T-helper 2 cell treated with Interferon-gamma antibody and Interleukin-4, amounts not matched to agents 100 ng/mL and 5 ng/mL, for 36 hours (primary cell): ENCODE measurements at regions not wholly inside any gene's neighbourhood (a gene's known extent, or its start where the extent isn't known, plus 50 kb on each side); places are given as distances from the start of the nearest gene placed in this dataset.
"Not testable (repeated sequence)": the region's sequence is repeated elsewhere in the genome, so short reads cannot be mapped to it uniquely, and the experiment has no call there.

Source experiments
- intact Hi-C: fragments of 100-400 bp; cut with micrococcal nuclease; formaldehyde crosslinking; loops from one replicate; pipeline ENCODE4 v1.15.1; 2023

- intact Hi-C loops = not testable (repeated sequence)
Observed at GRCh38 chr6:71360556-71361335, 72.1 kb downstream of the OGFRL1 start.

DNA sequence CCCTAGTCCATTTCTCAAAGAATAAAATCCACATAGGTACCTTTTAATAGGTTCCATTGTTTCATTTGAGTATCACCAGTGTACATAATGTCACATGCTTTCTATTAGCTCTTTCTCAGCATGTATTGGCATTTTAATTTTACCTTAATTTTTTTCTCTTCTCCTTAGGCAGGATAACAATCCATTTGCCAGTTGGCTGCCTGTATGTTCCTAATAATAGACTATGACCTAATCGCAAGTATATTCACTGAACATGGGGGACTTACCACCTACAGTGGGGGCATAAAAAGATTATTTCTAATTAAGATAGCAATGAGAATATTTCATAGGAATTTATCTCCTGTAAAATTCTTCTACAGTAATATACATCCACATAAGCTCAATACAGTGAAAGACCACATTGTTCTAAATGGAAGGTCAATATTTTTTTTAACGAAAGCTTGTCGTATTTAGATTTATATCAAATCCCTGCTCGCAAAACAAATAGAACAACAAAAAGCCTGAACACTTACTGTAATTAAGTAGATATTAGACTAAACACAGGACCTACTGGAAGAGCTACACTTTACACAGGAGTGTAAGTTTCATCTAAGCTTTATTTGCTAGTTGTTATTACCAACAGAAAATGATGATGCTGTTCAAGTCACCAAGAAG, 76.4 kb downstream of the OGFRL1 start:
- intact Hi-C loops = no loop called here

- intact Hi-C loops = no loop called here
Observed at GRCh38 chr6:71367756-71368155, 79.1 kb downstream of the OGFRL1 start.

- intact Hi-C loops = no loop called here
Observed at GRCh38 chr6:71368284-71368683, 79.7 kb downstream of the OGFRL1 start.

DNA sequence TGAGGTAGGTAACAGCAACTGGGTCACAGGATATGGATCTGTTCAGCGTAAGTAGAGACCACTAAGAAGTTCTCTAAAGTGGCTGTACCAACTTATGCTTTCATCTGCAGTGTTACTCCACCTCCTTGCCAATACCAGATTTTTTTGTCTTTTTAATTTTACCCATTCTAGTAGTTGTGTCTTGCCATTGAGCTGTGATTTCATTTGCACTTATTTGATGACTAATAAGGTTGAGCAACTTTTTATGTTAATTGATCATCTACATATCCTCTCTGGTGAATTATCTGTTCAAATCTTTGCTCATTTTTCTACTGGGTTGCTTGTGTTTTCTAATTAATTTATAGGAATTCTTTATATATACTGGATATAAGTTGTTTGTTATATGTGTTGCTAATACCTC, 82.9 kb downstream of the OGFRL1 start:
- intact Hi-C loops = no loop called here

DNA sequence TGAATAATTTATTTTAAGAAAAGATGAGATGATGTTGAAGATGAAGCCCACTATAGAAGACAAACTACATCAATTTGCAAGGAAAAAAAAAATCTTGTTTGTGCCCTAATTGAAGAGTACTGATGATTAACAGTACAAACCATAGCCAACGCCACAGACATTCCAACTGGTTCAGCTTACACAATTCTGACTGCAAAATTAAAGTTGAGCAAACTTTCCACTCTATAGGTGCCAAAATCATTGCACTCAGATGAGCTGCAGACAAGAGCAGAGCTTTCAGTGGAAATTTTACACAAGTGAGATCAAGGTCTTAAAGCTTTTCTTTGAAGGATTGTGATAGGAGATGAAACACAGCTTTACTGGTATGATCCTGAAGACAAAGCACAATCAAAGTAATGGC, 85.3 kb downstream of the OGFRL1 start:
- intact Hi-C loops = no loop called here

DNA sequence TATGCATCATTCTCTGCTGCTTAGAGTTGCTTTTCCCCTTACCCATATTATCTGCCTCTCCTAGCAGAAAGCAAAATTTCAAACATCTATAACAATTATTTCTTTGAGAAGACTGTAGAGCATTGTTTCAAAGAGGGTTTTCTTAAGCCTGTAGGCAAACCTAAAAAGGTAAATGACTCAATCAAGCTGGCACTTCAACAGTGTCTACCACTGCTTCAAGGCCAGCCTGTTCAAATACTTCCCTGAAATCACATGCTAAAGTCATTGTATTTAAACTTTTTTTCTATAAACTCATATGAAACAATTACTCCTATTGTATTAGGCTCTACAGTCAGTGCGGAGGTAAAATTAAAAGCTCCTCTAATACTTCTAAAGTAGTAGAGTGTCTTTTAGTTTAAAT, 87.1 kb downstream of the OGFRL1 start:
- intact Hi-C loops = no loop called here

DNA sequence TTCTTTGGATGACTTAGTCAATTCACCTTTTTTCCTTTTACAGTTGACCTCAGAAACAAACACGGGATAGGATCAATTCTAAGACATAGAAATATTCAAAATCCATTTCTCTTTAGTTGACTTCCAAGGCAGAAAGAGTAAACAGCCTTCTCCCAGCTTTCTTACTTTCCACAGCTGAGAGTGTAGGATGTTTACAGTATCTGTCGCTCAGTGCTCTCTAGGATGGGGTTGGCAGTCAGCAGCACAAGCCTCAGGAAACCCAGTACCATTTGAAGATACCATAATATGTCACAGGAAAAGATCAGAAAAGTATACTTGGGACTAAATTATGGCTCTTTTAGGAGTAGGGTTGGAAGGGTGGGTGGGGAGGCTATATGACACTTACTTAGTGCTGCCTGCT, 88.2 kb downstream of the OGFRL1 start:
- intact Hi-C loops = no loop called here

DNA sequence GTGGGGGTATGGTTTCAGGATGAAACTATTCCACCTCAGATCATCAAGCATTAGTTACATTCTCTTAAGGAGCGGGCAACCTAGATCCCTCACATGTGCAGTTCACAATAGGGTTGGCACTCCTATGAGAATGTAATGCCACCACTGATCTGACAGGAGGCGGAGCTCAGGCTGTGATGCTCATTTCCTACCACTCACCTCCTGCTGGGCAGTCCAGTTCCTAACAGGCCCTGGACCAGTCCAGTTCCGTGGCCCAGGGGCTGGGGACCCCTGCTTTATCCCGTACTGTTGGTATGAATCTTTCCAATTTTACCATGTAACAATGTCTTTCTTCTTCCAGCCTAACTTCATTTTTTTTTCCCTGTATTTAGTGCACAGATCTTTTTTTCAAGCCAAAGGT, 94.9 kb downstream of the OGFRL1 start:
- intact Hi-C loops = no loop called here

DNA sequence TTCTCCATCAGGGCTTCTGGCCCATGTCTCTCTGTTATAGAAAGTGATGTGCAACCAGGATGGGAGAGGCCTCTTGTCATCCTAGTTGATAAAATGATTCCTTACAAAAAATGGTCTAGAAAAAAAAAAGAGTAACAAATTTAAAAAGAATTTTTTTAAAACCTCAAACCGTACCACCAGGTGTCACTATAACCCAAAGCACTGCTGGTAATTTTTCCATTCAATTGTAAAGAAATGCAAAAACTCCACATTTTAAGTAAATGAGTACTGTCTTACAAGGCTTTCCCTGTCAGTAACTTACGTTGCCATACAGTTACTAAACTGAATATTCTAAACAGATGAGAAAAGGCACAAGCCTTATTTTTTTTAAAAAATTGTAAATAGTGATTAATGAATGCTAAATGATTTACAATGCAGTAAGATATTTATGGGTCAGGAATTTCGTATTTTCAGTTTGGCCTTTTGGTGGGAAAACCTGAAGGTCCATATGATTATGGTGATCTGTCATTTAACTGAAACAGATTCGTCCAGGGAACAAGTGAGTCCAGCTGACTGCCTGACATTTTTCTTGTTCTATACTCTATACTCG, 95.4 kb downstream of the OGFRL1 start:
- intact Hi-C loops = loop anchor here (1.0 kb wide), 1 partner anchor 701 kb away; no protein-coding TSS in a partner anchor

DNA sequence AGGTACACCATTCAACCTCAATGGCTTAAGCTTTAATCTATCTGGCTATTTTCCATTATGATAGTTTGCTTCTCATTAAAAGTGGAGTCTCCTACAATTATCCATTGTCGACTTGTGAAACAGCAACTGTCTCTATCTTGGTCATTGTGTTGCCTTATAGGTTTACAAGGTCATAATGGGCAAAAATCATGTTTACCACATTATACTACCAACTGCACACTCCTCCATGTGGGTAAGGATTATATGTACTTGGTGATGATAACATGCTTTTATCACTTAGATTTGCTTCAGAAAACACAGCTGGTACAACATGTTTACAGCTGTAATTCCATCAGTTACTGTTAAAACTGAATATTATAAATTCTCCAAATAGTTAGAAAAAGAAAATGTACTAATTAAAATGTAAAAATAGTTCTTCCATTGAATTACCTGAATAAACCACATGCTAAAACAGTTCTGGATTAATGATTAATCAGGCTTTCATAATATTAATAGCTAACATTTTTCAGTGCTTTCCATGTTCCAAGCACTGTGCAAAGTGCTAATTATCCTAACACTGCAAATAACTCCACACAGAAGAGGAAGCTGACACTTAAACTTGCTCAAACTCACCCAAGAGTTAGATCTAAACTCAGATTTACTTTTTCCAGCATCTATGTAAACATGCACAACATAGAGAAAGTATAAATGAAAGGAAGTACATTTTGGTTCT, 96.7 kb downstream of the OGFRL1 start:
- intact Hi-C loops = no loop called here

GRCh38 chr6:71386215-71386614, 97.6 kb downstream of the OGFRL1 start:
- intact Hi-C loops = no loop called here

GRCh38 chr6:71387179-71387578, 98.6 kb downstream of the OGFRL1 start:
- intact Hi-C loops = no loop called here

DNA sequence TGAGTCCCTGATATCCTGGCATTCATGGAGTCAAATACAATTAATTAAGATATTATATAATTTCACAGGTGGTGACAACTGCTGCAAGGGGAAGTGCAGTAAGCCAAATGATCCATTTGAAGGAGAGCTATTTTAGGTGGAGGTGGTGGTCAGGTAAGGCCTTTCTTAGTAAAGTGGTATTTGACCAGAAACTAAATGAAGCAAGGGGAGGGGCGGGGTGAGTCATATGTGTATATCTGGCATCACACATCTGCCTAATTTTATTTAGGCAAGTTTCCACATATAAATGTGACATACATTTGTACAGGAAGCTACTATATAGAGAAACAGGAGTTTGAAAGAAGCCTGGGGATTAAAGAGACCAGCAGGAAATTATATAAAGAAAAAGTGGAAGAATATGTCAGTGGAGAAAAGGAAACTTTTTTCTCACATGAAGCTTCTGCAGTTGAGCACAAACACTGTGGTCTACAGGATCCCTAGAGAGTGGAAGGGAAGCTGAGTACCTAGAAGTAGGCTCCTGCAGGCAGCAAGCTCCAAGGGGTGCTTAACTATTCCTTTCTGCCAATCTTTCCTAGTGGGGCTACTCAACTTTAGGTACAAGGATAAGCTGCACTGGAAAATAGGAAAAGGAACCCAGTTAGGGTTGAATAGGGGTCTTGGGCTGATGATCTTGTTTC, 99.6 kb downstream of the OGFRL1 start:
- intact Hi-C loops = no loop called here

DNA sequence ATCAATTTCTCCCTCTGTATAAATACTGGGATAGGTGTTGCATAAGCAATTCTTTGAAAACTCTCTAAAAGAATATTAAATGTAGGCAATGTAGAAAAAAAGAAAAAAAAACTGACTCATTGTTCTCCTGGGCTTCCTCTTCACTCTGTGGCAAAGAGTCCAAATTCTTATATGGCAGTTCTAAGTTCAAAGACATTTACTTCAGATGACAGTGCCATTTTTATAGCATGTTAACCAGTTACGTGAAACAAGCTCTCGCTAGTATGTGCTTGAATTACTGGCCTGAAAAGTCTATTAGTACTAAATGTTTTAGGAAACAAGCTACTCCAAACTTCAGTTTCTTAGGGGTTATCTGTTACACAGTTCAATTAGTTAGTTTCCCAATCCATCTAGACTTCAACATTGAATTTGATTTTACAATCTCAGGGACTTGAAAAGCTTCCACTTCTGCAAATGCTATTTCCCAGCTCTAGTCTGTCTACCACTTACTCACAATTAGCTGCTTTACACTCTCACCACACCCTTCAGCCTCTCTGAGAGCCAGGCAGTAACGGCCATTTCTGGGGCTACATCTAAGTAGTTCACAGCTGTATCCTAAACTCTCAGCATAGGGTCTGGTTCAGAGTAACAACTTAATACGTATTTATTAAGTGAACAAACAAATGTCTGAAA, 100.4 kb downstream of the OGFRL1 start:
- intact Hi-C loops = no loop called here

DNA sequence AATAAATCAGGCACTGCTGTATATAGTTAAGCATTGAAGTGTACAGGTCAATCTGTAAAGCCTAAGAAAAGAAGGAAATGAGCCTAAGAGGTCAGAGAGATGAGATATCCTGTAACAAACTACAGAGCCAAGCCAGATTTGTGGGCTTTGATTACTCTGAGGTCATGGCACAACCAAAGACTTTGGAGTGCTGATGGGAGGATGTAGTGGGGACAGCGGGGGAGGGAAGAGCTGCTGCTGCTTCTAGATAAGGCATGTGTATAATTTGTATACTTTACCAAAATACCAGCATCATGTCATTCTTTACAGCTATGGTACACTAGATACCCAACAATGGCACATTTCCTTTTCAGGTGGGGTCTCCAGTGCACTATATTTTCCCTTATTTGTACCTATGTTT, 102.5 kb downstream of the OGFRL1 start:
- intact Hi-C loops = no loop called here

- intact Hi-C loops = no loop called here
Observed at GRCh38 chr6:71392276-71392675, 103.7 kb downstream of the OGFRL1 start.

DNA sequence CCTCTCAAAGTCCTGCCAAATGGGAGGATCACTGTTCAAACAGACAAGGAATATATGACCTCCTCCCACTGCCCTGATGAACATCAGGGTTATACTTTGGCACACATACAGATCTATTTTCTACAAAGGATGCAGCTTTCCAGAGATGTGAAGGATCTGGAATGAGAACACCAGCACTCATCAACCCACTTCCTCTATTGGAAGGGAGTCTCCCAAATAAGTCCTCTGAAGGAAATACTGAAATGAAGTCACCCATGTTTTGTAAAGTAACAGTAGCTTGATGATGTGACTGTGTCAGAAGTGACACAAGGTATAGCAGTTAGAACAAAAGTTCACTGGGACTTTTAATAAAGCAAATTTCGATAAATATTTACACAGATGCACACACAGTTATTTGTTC, 104.9 kb downstream of the OGFRL1 start:
- intact Hi-C loops = no loop called here

- intact Hi-C loops = no loop called here
Observed at GRCh38 chr6:71393981-71394432, 105.4 kb downstream of the OGFRL1 start.

- intact Hi-C loops = no loop called here
Observed at GRCh38 chr6:71394926-71395325, 106.3 kb downstream of the OGFRL1 start.
